Smooth muscle cell (in vitro differentiated cells): ENCODE measurements at regions not wholly inside any gene's neighbourhood (a gene's known extent, or its start where the extent isn't known, plus 50 kb on each side); places are given as distances from the start of the nearest gene placed in this dataset.
"Not testable (repeated sequence)": the region's sequence is repeated elsewhere in the genome, so short reads cannot be mapped to it uniquely, and the experiment has no call there.

Experiments
- DNase-seq: peaks from one replicate; lab custom pipeline; 2025; ENCODE audit not compliant: unreplicated experiment; lab: John Stamatoyannopoulos, UW
- H2AFZ ChIP-seq: fragments of 200-600 bp; sonication (generic); 2 replicates; pipeline ENCODE4 v1.6.0; 2016; ENCODE audit warnings: antibody characterized with exemption, low read depth, mild to moderate bottlenecking
- H3F3A ChIP-seq: fragments of 200-600 bp; sonication (generic); 2 replicates; pipeline ENCODE4 v1.6.0; 2017; ENCODE audit warnings: antibody characterized with exemption, low read depth
- H3K27ac ChIP-seq: fragments of 200-600 bp; sonication (generic); 2 replicates; pipeline ENCODE4 v1.5.1; 2016; ENCODE audit warnings: low read depth, mild to moderate bottlenecking
- H3K27me3 ChIP-seq: fragments of 200-600 bp; sonication (generic); 2 replicates; pipeline ENCODE4 v1.6.1; 2016; ENCODE audit warnings: low read depth, mild to moderate bottlenecking
- H3K36me3 ChIP-seq: fragments of 200-600 bp; sonication (generic); 2 replicates; pipeline ENCODE4 v1.5.1; 2016; ENCODE audit warnings: low read depth
- H3K4me1 ChIP-seq: fragments of 200-600 bp; sonication (generic); 2 replicates; pipeline ENCODE4 v1.5.1; 2016; ENCODE audit warnings: low read depth
- H3K4me2 ChIP-seq: fragments of 200-600 bp; sonication (generic); 2 replicates; pipeline ENCODE4 v1.6.0; 2016; ENCODE audit warnings: mild to moderate bottlenecking
- H3K4me3 ChIP-seq: fragments of 200-600 bp; sonication (generic); 2 replicates; pipeline ENCODE4 v1.5.1; 2016; ENCODE audit warnings: mild to moderate bottlenecking
- H3K79me2 ChIP-seq: fragments of 200-600 bp; sonication (generic); 2 replicates; pipeline ENCODE4 v1.6.0; 2016; ENCODE audit warnings: low read depth, mild to moderate bottlenecking
- H3K9ac ChIP-seq: fragments of 200-600 bp; sonication (generic); 2 replicates; pipeline ENCODE4 v1.6.0; 2016; ENCODE audit warnings: low read depth
- H3K9me3 ChIP-seq: fragments of 200-600 bp; sonication (generic); replicated peaks from 2 replicates; pipeline ENCODE4 v1.5.1; 2016; ENCODE audit warnings: low read depth
- H4K20me1 ChIP-seq: fragments of 200-600 bp; sonication (generic); 2 replicates; pipeline ENCODE4 v1.6.0; 2016; ENCODE audit warnings: low read depth
- WGBS: methylation state at CpG from one replicate; pipeline ENCODE4 v1.1.7; 2016; ENCODE audit warnings: low lambda C conversion rate; 5-methylcytosine and 5-hydroxymethylcytosine counted together
- TF ChIP-seq, protein P1 (sequence below): fragments of 200-600 bp; sonication (generic); IDR thresholded peaks from 2 replicates; pipeline ENCODE4 v1.5.1; 2017; ENCODE audit warnings: borderline replicate concordance, mild to moderate bottlenecking, antibody characterized with exemption; ENCODE audit not compliant: insufficient read depth, poor library complexity, severe bottlenecking

DNA sequence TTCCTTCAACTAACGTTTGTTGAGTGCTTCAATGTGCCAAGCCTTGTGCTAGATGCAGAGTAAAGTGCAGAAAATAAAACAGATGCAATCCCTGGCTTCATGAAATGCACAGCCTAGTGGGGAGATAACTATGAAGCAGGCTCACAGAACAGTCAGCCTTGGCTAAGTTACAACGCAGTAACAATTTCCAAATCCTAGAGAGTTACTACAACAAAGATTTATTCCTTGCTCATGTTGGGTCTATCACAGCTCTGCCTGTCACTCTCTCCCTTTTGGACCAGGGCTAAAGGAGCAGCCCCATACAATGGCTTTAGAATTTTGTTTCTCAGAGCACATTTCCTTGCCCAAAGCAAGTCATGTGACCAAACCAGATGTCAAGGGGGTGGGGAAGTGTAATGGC lies 359.8 kb downstream of the ZNF326 start:
- Histone ChIP-seq H3K4me1 (no peaks in the 10 kb centered on the region), H4K20me1 (no peaks in the 10 kb centered on the region), H3K36me3 (no peaks in the 10 kb centered on the region), H3K4me3 (no peak overlapping the region), H3K79me2 (no peaks in the 10 kb centered on the region), H3K9ac (no peak overlapping the region), H3K9me3 (no peaks in the 10 kb centered on the region), H2AFZ (no peak overlapping the region), H3K27ac (no peak overlapping the region), H3K4me2 (no peak overlapping the region), H3F3A (no peaks in the 10 kb centered on the region), H3K27me3 (peaks cover 20% of the 10 kb centered on the region)
- TF ChIP-seq, protein P1, sequence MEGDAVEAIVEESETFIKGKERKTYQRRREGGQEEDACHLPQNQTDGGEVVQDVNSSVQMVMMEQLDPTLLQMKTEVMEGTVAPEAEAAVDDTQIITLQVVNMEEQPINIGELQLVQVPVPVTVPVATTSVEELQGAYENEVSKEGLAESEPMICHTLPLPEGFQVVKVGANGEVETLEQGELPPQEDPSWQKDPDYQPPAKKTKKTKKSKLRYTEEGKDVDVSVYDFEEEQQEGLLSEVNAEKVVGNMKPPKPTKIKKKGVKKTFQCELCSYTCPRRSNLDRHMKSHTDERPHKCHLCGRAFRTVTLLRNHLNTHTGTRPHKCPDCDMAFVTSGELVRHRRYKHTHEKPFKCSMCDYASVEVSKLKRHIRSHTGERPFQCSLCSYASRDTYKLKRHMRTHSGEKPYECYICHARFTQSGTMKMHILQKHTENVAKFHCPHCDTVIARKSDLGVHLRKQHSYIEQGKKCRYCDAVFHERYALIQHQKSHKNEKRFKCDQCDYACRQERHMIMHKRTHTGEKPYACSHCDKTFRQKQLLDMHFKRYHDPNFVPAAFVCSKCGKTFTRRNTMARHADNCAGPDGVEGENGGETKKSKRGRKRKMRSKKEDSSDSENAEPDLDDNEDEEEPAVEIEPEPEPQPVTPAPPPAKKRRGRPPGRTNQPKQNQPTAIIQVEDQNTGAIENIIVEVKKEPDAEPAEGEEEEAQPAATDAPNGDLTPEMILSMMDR = no peak
- 79% methylated on average over 2 of the region's 2 CpGs for WGBS
- DNase-seq = no peak

DNA sequence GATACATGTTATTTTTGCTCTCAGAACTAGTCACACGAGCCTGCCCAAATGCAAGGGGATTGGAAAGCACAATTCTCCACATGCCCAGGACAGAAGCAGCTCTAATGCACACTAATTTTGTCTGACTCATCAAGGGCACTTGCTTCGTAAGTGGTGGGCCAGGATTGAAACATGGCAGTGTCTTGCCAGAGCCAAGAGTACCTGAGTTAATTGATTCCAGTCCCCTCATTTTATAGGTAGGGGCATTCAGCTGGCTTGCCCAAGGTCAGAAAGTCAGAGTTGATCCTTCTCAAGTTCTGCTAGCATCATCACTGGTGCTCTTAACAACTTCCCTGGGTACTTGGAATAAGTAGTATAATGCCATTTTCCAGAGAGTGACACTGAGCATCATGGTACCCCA lies 356.1 kb downstream of the ZNF326 start:
- Histone ChIP-seq H3K9ac (no peak overlapping the region), H3K4me1 (no peaks in the 10 kb centered on the region), H2AFZ (no peak overlapping the region), H3K27me3 (peaks cover 8% of the 10 kb centered on the region), H3K4me3 (no peak overlapping the region), H4K20me1 (no peaks in the 10 kb centered on the region), H3K9me3 (peaks cover 3% of the 10 kb centered on the region), H3K36me3 (no peaks in the 10 kb centered on the region), H3K4me2 (no peak overlapping the region), H3K79me2 (no peaks in the 10 kb centered on the region), H3K27ac (no peak overlapping the region), H3F3A (no peaks in the 10 kb centered on the region)
- TF ChIP-seq, protein P1 = no peak
- no peak for DNase-seq
- 79% methylated on average over 2 of the region's 2 CpGs for WGBS

DNA sequence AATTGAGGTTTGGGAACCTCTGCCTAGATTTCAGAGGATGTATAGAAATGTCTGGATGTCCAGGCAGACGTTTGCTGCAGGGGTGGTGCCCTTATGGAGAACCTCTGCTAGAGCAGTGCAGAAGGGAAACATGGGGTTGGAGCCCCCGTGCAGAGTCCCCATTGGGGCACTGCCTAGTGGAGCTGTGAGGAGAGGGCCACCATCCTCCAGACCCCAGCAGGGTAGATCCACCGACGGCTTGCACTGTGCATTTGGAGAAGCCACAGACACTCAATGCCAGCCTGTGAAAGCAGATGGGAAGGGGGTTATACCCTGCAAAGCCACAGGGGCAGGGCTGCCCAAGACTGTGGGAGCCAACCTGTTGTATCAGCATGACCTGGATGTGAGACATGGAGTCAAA lies 354.6 kb downstream of the ZNF326 start:
- Histone ChIP-seq H3K9ac (no peak overlapping the region), H3K9me3 (peaks cover 3% of the 10 kb centered on the region), H2AFZ (no peak overlapping the region), H3K36me3 (no peaks in the 10 kb centered on the region), H3K79me2 (no peaks in the 10 kb centered on the region), H3K4me3 (no peak overlapping the region), H3F3A (no peaks in the 10 kb centered on the region), H3K27ac (no peak overlapping the region), H3K4me1 (no peaks in the 10 kb centered on the region), H3K4me2 (no peak overlapping the region), H4K20me1 (no peaks in the 10 kb centered on the region), H3K27me3 (peaks cover 3% of the 10 kb centered on the region)
- 81% methylated on average over 4 of the region's 4 CpGs for WGBS
- DNase-seq = no peak
- TF ChIP-seq, protein P1 = no peak

DNA sequence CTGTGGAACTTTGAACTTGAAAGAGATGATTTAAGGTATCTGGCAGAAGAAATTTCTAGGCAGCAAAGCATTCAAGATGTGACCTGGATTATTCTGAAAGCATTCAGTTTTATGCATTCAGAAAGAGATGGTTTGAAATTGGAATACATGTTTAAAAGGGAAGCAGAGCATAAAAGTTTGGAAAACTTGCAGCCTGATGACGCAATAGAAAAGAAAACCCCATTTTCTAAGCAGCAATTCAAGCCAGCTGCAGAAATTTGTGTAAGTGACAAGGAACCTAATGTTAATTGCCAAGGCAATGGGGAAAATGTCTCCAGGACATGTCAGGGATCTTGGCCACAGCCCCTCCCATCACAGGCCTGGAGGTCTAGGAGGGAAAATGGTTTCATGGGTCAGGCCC lies 354.0 kb downstream of the ZNF326 start:
- DNase-seq = no peak
- Histone ChIP-seq H3K27ac (no peak overlapping the region), H3K36me3 (no peaks in the 10 kb centered on the region), H3K4me3 (no peak overlapping the region), H3K9me3 (peaks cover 3% of the 10 kb centered on the region), H3K79me2 (no peaks in the 10 kb centered on the region), H3K9ac (no peak overlapping the region), H3F3A (no peaks in the 10 kb centered on the region), H3K4me1 (no peaks in the 10 kb centered on the region), H3K4me2 (no peak overlapping the region), H4K20me1 (no peaks in the 10 kb centered on the region), H2AFZ (no peak overlapping the region), H3K27me3 (peaks cover 3% of the 10 kb centered on the region)
- TF ChIP-seq, protein P1 = no peak
- WGBS = 96% methylated on average over 1 of the region's 1 CpG

DNA sequence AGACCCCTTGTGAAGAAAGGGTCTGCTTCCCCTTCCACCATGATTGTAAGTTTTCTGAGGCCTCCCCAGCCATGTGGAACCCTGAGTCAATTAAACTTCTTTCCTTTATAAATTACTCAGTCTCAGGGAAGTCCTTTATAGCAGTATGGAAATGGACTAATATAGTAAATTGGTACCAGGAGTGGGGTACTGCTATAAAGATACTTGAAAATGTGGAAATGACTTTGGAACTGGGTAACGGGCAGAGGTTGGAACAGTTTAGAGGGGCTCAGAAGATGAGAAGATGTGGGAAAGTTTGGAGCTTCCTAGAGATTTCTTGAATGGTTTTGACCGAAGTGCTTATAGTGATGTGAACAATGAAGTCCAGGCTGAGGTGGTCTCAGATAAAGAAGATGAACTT lies 353.5 kb downstream of the ZNF326 start:
- 93% methylated on average over 2 of the region's 2 CpGs for WGBS
- not testable (repeated sequence) for H3F3A ChIP-seq

More for the DNA sequence above, 353.5 kb downstream of the ZNF326 start:
- H3K4me3 ChIP-seq, H4K20me1 ChIP-seq, H3K4me2 ChIP-seq, H3K9me3 ChIP-seq, H3K9ac ChIP-seq, H3K27me3 ChIP-seq, H3K36me3 ChIP-seq, DNase-seq, H3K27ac ChIP-seq, H3K4me1 ChIP-seq, H2AFZ ChIP-seq, H3K79me2 ChIP-seq: not testable (repeated sequence)
